Thyroid gland (tissue), 4 donors: ENCODE measurements at regions not wholly inside any gene's neighbourhood (a gene's known extent, or its start where the extent isn't known, plus 50 kb on each side); places are given as distances from the start of the nearest gene placed in this dataset.

ENCODE experiments used
- POLR2A ChIP-seq, 2 donors: fragments of 450-650 bp; IDR thresholded peaks; one replicate each; pipeline ENCODE4 v1.6.1; 2017; ENCODE audit warnings: antibody characterized with exemption in 2 of 2, mild to moderate bottlenecking in 2 of 2, moderate library complexity in 1 of 2
- TF ChIP-seq, protein P1 (sequence below), 6 experiments: fragments of 200-600 bp in 3 of 6; fragments of 450-650 bp in 3 of 6; sonication (generic) in 3 of 6; IDR thresholded peaks; one replicate each; pipeline ENCODE4 v1.5.1; 2016 to 2019; ENCODE audit warnings: antibody characterized with exemption in 6 of 6, mild to moderate bottlenecking in 2 of 6, inconsistent platforms in 1 of 6, moderate library complexity in 1 of 6

DNA sequence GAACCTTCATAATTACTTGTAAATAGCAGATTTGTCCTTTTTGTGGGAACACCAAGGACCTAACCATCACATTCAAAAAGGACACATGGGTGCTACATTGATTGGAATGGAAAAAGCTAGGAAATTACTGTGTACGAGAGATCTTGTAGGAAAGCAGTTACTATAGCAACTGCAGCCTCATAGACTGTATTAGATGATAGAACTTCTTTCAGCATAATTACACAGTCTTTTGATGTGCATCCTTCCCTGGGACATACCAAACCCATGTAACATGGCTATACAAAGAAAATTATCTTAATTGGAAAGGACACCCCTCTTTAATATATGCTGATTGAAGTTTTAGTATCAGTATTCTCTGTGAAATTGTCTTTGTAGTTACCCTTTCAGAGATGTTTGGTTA lies 130.7 kb upstream of the CTSO start:
- TF ChIP-seq POLR2A (IDR thresholded peaks at IDR 0.05) = no peak
- TF ChIP-seq, protein P1, sequence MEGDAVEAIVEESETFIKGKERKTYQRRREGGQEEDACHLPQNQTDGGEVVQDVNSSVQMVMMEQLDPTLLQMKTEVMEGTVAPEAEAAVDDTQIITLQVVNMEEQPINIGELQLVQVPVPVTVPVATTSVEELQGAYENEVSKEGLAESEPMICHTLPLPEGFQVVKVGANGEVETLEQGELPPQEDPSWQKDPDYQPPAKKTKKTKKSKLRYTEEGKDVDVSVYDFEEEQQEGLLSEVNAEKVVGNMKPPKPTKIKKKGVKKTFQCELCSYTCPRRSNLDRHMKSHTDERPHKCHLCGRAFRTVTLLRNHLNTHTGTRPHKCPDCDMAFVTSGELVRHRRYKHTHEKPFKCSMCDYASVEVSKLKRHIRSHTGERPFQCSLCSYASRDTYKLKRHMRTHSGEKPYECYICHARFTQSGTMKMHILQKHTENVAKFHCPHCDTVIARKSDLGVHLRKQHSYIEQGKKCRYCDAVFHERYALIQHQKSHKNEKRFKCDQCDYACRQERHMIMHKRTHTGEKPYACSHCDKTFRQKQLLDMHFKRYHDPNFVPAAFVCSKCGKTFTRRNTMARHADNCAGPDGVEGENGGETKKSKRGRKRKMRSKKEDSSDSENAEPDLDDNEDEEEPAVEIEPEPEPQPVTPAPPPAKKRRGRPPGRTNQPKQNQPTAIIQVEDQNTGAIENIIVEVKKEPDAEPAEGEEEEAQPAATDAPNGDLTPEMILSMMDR (IDR thresholded peaks at IDR 0.05) = no peak
